ENCODE measurements at regions not wholly inside any gene's neighbourhood (a gene's known extent, or its start where the extent isn't known, plus 50 kb on each side); places are given as distances from the start of the nearest gene placed in this dataset.

DNA sequence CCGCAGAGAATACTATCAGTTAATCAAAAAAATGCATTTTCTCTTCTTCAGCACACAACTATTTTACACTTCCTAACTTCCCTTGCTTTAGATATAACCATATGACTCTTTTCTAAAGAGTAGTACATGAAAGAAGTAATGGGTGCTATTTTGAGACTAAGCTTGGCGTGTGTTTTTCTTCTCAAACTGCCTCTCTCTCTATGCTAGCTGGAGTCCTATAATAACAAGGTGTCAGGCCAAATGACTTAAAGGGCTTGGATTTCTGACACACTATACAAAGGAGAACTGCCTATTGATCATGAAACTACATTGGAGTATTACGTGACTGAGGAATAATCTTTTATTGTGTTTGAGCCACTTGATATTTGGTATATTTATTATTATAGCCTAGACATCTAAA, 1330.1 kb upstream of the SPRY2 start:
- H3K27ac ChIP-seq = no peak overlapping the region
- no peak for TF ChIP-seq ZFX (IDR thresholded peaks at IDR 0.05)
- TF ChIP-seq, protein P1, sequence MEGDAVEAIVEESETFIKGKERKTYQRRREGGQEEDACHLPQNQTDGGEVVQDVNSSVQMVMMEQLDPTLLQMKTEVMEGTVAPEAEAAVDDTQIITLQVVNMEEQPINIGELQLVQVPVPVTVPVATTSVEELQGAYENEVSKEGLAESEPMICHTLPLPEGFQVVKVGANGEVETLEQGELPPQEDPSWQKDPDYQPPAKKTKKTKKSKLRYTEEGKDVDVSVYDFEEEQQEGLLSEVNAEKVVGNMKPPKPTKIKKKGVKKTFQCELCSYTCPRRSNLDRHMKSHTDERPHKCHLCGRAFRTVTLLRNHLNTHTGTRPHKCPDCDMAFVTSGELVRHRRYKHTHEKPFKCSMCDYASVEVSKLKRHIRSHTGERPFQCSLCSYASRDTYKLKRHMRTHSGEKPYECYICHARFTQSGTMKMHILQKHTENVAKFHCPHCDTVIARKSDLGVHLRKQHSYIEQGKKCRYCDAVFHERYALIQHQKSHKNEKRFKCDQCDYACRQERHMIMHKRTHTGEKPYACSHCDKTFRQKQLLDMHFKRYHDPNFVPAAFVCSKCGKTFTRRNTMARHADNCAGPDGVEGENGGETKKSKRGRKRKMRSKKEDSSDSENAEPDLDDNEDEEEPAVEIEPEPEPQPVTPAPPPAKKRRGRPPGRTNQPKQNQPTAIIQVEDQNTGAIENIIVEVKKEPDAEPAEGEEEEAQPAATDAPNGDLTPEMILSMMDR (conservative IDR thresholded peaks at IDR 0.05) = no peak

DNA sequence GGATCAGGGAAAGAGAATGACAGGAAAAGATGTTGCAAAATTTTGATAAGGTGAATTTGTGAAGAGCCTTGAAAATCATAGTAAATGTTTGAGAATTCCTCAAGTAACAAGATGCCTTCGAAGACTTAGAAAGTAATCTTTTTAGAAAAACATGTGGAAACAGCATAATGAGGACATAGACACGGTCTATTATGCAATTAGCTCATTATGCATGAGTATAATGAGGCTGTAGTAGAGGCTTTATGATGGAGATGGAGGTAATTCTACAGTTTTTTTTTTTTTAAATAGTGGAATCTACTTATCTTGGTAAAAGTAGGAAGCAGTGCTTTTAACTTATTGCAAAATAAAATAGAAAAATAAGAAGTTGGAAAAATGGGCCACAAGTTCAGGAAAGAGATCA, 1329.1 kb upstream of the SPRY2 start:
- TF ChIP-seq ZFX (IDR thresholded peaks at IDR 0.05) = no peak
- TF ChIP-seq, protein P1 (conservative IDR thresholded peaks at IDR 0.05) = no peak
- no peak overlapping the region for H3K27ac ChIP-seq

DNA sequence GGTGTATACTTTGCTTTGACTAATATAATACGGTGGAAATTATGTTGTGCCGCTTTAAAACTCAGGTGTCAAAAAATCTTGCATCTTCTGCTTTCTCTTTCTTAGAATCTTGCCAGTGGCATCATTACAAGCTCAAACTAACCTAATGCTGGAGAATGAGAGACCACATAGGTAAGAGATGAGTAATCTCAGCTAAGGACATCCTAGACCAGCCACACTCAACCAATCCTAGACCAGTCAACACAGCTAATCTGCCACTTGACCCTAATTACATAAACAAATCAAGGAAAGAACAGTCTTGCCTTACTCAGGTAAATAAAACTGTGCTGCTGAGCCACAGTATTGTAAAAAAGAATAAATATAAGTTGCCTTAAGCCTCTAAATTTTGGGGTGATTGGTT, 1323.9 kb upstream of the SPRY2 start:
- no peak overlapping the region for H3K27ac ChIP-seq
- TF ChIP-seq, protein P1 (conservative IDR thresholded peaks at IDR 0.05) = no peak
- no peak for TF ChIP-seq ZFX (IDR thresholded peaks at IDR 0.05)

DNA sequence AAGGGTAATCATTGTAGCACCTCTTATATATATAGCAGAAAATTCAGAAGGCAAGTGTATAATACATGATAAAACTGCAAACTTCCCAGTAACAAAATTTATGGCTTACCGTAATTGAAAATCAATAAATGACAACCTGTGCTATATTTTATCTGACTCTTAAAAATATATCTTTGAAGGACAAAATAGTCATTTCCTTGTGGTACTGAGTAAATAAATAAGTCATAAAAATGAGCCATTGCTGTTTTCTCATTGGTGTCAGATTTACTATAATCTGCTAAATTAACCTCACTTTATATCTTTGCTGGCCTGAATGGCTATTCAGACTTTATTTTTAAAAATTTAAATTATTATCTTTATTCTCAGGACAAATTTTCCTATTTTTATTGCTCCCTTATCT, 1319.1 kb upstream of the SPRY2 start:
- TF ChIP-seq, protein P1 (conservative IDR thresholded peaks at IDR 0.05) = no peak
- no peak for TF ChIP-seq ZFX (IDR thresholded peaks at IDR 0.05)
- H3K27ac ChIP-seq = no peak overlapping the region

DNA sequence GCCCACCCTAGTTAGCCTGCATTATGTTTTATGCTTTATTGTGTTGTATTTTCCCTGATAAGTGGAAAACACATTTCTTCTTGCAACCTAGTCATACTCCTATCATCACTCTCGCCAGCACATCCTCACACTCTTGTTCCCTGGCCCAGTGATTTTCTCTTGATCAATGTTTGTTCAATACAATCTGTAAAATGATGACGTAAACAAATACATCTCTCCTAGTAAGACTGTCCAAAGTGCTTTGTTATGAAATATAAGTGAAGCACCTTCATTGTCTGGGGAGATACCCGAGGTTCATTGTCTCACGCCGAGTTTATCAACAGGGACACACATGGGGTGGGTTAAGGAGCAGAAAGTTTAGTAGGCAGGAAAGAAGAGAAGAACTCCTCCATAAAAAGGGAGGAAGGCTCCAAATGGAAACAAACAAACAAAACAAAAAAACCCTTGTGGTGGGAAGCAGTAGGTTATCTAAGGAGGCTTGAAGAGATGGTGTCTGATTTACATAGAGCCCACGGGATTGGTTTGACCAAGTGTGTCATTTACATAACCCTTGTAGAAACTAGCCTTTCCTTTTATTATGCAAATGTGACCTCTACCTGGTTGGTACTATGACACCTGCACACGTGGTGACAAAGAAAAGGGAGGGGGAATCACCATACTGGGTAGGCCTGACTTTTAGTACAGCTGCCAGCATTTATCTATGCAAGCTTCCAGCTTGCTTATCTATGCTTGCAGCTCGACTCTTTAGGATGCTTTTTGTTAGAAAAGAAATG, 1317.9 kb upstream of the SPRY2 start:
- no peak for TF ChIP-seq ZFX (IDR thresholded peaks at IDR 0.05)
- TF ChIP-seq, protein P1 (conservative IDR thresholded peaks at IDR 0.05) = no peak
- no peak overlapping the region for H3K27ac ChIP-seq

DNA sequence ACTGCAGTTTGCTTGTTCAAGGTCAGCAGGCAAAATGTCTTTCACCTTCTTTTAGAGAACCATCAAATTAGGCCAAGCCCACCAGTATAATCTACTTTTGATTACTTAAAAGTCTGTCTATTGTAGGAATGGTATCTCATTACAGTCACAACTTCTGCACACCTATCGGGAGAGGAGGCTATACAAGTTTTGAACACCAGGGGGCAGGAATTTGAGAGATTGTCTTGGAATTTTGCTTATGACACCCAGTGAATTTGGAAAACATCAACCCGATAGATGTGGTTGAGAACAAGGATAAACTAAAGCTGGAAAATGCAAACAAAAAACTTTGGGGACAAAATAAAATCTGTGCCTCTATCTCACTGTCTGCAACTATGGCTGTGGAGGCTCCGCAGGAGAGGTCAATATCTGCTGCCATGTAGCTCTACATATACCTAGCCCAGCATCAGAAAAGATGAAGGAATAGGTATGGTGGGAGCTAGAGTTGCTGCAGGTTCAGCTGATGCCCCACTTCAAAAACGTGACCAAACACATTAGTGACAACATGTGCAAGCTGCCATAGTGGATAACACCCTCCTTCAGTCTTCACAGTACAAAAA, 1299.2 kb upstream of the SPRY2 start:
- TF ChIP-seq ZFX (IDR thresholded peaks at IDR 0.05) = no peak
- TF ChIP-seq, protein P1 (conservative IDR thresholded peaks at IDR 0.05) = peak; percentile 73
- H3K27ac ChIP-seq = no peak overlapping the region

DNA sequence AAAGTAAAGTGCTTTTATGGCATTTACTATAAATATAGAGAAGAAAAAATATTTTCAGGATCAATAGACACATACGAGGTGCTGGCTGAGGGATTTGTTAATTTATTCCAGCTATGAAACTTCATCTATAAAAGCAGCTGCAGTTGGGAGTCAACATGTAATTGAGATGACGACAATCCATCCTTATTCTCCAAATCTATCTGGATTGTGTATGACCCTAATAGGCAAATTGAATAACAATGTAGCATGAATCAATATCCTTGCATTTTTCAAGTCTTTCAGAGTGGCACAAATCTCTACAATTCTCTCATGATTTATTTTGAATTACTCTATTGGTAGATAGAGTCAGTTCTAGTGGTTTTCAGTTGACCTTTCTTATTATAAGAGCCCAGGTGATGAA, 1296.5 kb upstream of the SPRY2 start:
- no peak for TF ChIP-seq ZFX (IDR thresholded peaks at IDR 0.05)
- TF ChIP-seq, protein P1 (conservative IDR thresholded peaks at IDR 0.05) = no peak
- H3K27ac ChIP-seq = no peak overlapping the region
